ENCODE measurements at regions not wholly inside any gene's neighbourhood (a gene's known extent, or its start where the extent isn't known, plus 50 kb on each side); places are given as distances from the start of the nearest gene placed in this dataset.

DNA sequence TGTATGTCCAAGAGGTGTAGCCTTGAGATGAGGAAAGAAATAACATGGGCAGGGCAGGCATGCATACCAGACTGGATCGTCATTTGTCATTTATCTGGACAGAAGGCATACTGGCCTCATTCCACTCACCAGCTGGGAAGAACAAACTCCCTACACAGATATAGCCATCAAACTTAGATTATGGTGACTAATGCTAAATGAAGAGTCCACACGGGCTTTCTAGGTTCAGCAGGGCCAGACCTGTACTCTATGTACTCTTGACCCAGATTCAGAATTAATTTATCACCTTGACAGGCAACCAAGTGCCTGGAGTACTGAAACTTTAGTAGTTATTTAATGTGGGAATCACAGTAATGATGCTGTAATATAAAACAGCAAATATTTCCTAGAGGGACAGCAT, 164.3 kb upstream of the IL12A start:
- DNase-seq (ENCODE audit: low read depth in 4 of 4, low spot score in 2 of 4): no peak

DNA sequence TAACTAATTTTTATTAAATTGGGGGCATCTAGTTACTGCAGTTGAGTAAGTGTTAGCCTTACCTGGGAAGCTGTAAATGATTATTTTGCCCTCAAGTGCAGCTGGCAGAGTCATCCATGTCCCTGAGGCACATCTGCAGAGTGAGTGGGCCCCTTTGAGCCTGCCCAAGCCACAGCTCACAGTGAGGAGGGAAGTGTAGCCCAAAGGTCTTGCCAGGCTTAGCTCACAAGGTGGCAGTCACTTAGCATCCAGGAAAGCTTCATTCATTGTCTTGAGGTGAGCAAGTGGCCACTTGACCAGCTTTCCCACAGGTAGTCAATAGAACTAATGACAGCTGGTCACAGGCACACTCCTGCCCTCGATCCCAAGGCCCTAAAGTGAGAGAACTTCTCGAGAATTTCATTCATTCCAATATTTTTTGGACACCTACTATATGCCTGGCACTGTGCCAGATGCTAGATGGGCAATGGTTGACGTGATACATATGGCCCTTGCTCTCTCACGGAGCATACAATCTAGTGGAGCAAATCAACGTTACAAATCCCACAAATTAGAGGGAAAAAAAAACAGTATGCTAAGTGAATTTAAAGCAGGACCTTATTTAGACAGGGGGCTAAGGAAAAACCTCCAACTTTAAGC, 163.3 kb upstream of the IL12A start:
- DNase-seq (ENCODE audit: low read depth in 4 of 4, low spot score in 2 of 4): no peak

DNA sequence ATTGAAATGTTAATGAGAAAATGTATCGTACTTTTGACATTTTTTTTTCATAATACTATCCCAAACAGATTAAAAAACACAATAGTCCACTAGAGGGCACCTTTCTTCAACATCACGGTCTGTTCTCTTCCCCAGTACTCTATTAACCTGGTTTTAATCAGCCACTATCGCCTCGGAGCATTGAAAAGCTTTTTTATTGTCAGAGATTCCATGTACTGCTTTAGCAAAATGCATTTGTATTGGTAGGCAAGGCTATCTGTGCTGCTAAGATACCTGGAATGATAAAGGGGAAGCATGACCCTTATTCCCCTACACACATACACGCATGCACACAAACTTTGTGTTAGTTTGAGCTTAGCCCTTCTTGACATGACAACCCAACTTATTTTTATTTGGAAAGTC, 160.1 kb upstream of the IL12A start:
- DNase-seq (ENCODE audit: low read depth in 4 of 4, low spot score in 2 of 4): no peak

DNA sequence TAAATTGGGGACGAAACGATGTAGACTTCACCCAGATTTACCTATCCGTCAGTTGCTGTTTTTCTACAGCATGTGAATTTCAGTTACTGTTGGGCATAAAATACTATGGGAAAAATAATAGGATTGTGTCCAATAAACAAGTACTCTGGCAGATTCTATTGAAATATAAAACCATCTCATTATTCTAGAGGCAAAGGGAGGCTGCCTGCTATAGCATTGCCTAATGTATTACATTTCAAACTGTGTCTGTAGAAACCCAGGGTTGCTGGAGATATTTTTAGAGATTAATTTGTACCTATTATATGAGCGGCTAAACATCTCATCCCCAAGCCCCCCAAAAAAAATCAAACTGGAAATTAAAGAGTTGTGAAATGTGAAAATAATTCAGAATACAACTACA, 159.6 kb upstream of the IL12A start:
- no peak for DNase-seq (ENCODE audit: low read depth in 4 of 4, low spot score in 2 of 4)

DNA sequence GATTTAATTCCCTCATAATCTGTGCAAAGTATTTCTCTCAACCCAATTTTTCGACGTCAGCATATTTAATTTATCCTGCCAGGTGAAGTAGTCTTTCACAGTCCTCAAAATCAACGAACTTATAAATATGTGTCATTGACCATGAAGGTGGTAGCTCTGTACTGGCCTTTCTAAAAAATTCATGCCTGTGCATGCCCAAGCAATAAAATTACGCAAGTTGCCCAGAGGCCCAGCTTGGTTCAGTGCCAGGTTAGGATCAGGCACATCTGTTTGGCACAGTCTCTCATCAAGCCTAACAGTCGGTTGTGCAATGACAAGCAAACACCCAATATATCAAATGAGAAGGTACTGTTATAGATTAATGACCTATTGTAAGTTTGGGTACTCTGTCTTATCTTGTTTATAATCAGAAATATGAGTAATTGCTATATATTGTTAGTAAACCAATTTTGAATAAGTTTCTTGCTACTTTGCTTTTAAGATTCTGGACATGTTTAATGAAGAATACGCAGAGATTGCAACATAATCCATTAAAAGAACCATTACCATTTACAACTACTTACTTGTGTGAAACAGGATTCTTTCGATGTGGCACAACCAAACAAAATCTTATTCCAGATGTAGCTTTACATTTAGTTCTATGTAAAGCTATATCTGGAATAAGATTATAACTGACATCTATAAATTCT, 159.0 kb upstream of the IL12A start:
- DNase-seq (ENCODE audit: low read depth in 4 of 4, low spot score in 2 of 4): no peak

DNA sequence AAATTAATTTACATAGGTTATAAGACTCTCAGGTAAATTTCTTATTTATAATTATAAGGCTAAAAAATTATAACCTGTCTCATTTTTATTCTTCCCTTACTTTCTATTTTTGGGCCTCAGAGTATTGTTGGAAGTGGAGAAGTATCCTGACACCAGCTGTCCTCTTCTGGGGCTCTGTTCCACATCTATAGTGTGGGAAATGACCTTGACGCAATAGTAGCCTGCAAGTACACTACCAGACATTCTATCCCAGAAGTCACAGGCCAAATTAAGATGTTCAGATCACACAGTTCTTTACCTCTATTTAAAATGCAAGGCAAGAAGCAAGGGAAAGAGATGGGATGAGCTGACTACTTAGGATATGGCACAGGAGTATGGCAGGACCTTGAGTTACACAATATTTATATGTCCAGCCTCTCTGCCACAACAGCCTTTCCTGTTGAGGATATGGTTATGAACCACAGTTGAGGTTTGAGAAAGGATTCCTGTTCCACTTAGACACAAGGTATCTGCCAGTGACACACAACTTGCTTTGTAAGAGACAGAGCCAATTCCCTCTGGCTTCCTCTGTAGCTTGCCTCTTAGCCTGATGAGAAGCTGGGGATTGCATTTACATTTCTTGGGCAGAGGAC, 158.0 kb upstream of the IL12A start:
- no peak for DNase-seq (ENCODE audit: low read depth in 4 of 4, low spot score in 2 of 4)

DNA sequence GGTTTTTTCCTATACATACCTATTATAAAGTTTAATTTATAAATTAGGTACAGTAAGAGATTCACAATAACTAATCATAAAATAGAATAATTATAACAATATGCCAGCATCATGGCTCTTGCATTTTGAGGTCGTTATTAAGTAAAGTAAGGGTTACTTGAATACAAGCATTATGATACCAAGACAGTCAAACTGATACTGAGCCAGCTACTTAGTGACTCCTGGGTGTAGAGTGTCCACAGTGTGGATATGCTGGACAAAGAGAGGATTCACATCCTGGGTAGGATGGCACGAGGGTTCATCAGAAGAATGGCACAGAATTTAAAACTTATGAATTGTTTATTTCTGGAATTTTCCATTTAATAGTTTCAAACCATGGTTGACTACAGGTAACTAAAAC, 157.2 kb upstream of the IL12A start:
- no peak for DNase-seq (ENCODE audit: low read depth in 4 of 4, low spot score in 2 of 4)

DNA sequence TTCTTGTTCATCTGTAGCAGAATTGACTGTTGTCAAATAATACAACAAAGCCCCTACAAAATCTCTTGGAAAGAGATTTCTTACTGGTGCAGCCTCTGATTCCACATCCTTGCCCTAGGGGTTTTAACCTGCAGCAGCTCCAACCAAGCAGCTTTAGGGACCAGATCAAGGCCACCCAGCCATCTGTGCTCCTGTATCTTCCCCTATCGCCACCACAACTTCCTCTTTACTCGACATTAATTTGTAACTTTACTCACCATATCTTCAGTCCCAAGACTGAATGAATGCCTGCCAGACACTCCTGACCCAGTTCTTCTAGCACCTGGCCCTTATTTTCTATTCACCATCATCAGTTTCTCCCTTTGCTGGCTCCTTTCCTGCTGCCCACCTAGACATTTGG, 156.6 kb upstream of the IL12A start:
- no peak for DNase-seq (ENCODE audit: low read depth in 4 of 4, low spot score in 2 of 4)

DNA sequence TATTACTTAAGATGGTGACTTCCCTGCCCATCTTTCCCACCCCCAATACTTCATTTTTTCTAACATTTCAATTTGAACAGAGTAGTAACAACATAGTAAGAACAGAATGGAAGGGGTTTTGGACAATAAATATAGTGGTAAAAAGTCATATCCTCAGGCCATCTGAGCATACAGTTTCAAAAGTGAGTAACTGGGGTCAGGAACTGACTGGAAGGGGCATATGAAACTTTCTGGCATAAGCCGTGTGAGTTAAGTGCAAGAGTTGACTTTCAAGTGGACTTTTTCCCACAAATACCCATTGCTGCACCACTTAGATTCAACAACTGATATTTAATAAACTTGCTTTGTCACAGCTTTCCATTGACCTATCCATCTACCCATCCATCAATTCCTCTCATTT, 153.5 kb upstream of the IL12A start:
- DNase-seq (ENCODE audit: low read depth in 4 of 4, low spot score in 2 of 4): no peak

DNA sequence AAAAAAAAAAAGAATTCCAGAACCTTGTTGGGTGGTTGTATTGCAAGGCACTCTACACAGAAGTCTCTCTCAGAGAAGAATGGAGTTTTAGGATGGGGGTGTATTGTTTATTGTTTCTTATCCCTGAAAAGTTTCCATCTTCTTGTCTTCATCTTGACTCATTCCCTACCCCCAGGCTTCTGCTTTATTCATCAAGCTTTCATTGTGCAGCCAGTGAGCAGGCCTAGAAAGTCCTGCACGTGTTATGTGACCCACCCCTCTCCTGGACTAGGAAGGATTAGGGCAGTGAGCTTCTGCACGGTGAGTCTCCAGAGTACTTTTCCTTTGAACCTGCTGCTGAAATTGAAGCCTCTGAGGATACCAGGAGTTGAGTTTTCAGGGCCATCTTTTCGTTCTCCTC, 150.9 kb upstream of the IL12A start:
- no peak for DNase-seq (ENCODE audit: low read depth in 4 of 4, low spot score in 2 of 4)

DNA sequence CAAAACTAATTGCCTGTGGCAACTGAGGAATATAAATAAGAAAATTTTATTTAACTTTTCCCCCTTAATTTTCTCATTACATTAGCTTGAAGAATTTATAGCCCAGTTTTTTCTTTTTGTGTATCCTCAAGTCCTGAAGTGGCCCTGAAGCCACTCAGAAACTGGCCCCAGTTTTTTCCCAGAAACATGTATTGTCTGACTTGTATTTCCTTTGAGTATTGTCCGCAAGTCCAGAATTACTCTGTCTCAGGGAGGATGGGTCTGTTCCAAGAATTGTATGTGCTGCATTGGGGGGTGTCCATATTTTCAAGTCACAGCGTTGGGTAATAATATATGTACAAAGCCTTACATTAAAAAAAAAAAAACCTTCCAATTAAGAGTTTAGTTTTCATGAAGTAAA, 149.7 kb upstream of the IL12A start:
- no peak for DNase-seq (ENCODE audit: low read depth in 4 of 4, low spot score in 2 of 4)

DNA sequence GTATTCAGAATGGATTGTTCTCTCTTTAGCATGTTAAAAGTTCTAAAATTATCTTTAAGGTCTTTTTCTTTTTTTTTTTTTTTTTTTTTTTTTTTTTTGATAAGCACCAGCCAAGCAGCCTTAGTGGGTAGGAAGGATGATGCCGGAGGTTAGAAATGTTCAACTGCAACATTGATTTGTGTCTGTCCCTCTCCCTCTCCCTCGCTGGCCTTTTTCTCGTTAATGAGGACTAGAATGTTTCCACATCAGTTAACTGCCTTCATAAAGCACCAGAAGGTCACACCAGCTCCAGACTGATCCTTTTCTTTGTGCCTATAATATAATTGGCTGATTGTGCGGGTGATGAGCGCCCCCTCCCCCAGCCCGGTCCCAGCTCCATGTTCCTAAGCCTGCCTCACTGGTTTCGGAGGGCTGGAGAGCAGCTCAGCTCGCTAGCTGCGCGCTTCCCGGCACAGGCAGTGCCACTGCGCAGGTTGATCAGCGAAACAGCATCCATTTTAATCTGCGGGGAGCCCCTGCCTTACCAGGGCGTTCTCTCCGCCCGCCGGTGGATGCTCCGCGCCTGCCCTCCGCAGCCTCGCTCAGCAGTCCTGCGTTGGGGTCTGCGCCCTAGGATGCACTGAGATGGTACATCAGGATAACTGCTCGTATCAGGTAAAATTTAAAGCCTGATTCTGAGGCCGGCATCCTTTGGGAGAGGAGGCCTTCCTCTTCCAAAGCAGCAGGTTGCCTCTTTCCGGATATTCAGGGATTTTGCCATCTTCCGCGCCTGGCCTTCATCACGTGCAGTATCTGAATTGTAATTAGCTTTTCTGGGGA, 148.9 kb upstream of the IL12A start, which contains the start of gene SCHIP1:
SCHIP1 (plus strand) TSS at position 301 of the 819 bp plus-strand sequence.
- DNase-seq (ENCODE audit: low read depth in 4 of 4, low spot score in 2 of 4): no peak

DNA sequence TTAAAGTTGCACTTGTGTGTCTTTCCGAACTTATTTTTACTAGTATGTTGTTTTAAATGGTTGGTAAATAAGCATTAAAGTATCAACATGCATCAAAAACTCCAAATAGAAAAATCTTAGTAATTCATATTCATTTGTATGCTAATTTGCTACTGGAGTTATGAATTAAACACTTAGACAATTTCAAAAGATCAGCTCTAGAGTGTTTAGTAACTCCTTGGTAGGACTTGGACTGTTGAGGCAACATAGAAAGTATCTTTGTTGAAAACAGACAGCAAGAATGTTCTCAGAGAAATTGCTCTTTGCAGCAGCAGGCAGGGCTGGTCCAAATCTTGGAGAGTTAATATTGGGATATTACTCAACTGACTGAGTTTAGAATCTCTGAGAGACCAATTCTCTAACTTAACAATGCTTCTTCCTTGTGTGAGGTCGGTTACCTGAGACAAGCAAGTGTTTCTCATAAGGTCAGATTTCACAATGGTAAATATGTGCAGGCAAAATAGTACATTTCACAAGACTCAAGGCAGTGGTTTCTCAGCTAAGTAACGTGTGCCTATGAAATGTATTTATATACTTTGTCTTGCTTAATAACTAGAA, 147.8 kb upstream of the IL12A start:
- DNase-seq (ENCODE audit: low read depth in 4 of 4, low spot score in 2 of 4): no peak

DNA sequence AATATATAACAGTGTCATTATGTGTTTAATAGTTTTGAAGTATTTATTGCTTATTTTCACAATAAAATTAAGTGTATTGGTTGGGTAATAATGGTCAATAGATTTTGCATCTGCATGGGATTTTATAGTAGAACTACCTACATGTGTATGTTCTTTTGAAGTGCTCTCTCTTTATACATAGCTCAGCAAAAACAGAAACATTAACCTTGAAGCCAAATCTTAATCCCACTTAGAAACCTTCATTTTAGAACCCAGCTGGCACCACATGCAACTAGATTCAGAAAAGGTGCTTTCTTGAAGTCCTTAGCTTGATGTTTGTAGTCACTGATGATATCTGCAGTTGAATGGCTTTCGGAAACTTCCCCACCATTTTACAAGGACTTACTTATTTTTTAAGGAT, 146.9 kb upstream of the IL12A start:
- no peak for DNase-seq (ENCODE audit: low read depth in 4 of 4, low spot score in 2 of 4)

DNA sequence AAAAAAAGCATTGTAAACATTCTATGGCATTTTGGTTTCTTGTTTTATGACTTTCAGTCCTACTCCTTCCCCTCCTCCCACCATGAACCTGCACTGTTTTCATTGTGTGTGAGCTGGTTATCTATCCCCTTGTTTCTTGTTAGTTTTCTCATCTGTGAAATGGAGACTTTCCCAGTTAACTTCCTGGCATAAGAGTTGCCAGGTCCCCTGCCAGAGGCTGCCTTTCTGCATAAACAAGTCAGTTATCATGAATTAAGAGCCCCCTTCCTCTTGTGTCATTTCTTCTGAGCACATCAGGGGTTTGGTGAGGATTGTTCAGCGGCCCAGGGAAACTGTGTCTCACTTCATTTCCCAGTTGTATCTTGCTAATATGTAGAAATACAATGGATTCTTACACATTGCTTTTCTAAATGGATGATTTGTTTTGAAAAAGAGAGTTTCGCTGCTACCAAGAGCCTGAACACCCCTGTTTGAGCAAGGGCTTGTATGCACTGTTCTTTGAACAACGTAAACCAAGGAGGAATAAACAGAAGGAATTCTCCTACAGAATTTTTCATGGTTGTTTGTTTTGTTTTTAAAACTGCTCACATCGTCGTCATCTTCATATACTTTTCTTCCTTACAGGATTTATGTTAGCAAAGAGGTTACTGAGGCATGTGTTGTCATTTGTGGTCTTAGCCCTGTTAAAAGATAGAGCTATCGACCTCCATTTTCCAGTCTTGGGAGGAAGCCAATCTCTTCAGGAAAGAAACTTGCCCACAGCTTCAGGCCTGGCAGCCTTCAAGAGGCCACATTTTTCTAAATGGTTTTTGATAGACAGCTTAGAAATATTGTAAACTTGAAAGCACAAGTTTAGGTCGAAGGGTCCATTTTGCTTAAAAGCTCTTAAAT, 144.6 kb upstream of the IL12A start:
- no peak for DNase-seq (ENCODE audit: low read depth in 4 of 4, low spot score in 2 of 4)

DNA sequence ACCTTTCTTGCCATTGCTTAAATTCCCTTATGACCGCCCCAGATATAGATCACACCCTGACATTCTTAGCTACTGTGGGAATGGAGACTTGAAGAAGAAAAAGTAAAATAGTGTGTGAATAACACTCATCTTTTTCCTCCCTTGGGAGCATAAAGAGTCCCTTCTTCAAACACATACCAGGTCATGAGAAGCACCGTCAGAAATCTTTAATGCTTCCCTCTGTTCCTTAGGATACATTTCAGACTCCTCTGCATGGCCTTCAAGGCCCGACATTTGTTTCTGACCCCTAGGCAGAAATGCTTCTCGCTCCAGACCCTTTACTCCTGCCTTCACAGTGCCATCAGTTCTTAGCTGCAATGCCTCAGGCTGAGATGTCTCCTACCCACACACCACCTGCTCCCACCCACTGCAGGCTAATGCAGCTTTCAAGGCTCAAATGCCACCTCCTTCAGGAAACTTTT, 143.8 kb upstream of the IL12A start:
- DNase-seq (ENCODE audit: low read depth in 4 of 4, low spot score in 2 of 4): no peak

DNA sequence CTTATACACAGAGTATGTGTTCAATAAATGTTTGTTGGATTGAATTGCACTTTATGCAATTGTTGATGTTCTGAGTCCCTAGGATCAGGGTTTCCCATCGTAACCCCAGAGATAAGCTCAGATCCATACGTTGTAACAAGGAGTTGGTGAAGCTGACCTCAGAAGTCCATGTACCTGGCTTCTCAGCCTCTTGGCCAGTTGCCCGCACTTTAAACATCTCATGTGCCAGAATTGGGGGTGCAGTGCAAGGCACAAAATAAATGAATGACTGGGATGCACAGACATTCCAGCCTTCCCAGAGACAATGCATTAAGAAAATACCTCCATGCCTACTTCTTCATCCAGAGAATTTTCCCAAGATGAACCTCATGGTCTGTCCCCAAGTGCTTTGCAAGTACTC, 142.9 kb upstream of the IL12A start:
- DNase-seq (ENCODE audit: low read depth in 4 of 4, low spot score in 2 of 4): no peak

DNA sequence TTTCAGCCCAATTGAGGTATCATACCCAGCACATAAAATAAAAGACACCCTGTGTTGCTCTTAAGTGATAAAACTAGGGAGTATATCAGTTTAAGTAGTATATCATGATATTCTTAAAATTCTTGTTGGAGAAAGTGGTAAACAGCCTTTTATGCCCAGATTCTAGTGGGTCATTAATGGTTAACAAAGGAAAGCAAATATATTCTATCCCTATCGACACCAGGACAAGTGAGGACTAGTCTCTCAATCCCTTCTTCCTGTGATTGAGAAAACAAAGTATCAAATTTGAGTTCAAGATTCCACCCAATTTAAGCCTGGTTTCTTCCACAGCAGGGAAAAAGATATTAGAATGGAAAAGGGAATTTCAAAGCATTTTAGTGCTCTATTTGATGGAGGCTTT, 142.4 kb upstream of the IL12A start:
- DNase-seq (ENCODE audit: low read depth in 4 of 4, low spot score in 2 of 4): no peak

DNA sequence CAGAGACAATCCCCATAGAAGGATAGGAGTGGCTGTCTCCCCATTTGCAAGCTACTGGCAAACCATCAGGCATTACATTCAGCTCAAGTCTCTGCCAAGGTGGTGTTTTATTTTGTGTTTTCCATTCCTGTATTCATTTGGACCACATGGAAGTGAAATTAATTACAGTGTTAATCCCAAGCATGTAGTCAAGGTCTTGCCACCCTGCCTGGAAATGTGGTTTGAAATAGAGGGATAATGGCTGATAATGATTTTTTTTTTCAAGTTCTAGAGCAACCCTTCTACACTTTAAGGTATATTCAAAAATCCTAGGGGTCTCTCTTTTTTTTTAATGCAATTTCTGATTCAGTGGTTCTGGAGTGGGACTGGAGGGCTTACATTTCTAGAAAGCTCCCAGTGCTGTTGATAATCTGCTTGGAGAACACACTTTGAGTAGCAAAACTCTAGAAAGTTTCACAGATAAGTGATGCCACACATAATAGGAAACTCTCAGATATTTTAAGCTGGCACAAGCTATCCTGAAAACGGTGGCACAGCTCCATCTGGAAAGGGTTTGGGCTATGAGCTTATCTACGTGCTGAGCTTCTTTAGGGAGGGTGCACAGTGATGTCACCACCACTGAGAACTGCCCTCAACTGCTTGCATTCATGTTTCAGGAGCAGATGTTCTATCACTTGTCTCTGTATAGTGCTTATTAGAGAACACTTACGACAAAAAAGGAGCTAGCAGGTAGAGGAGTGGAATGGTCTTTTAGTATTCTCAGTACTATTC, 140.1 kb upstream of the IL12A start:
- DNase-seq (ENCODE audit: low read depth in 4 of 4, low spot score in 2 of 4): no peak

Data from left renal cortex interstitium (tissue), 4 donors.